Muscle layer of colon (tissue), 2 donors: ENCODE measurements at regions not wholly inside any gene's neighbourhood (a gene's known extent, or its start where the extent isn't known, plus 50 kb on each side); places are given as distances from the start of the nearest gene placed in this dataset.

Experiments
- H3K27ac ChIP-seq: one replicate; pipeline ENCODE4 v1.7.0; 2013; ENCODE audit warnings: low read depth, mild to moderate bottlenecking, low read length, moderate library complexity
- H3K27me3 ChIP-seq, 2 donors: one replicate each; pipeline ENCODE4 v1.7.0; 2013; ENCODE audit warnings: low read length in 2 of 2, mild to moderate bottlenecking in 2 of 2; ENCODE audit not compliant: insufficient read depth in 2 of 2, control insufficient read depth in 1 of 2
- H3K36me3 ChIP-seq: one replicate; pipeline ENCODE4 v1.7.0; 2013; ENCODE audit warnings: mild to moderate bottlenecking, low read length; ENCODE audit not compliant: insufficient read depth
- H3K4me1 ChIP-seq: one replicate; pipeline ENCODE4 v1.7.0; 2013; ENCODE audit warnings: mild to moderate bottlenecking, low read length; ENCODE audit not compliant: insufficient read depth
- H3K4me3 ChIP-seq, 2 donors: one replicate each; pipeline ENCODE4 v1.7.0; 2013; ENCODE audit warnings: low read length in 2 of 2, low read depth in 1 of 2, mild to moderate bottlenecking in 1 of 2, moderate library complexity in 1 of 2
- H3K9ac ChIP-seq: one replicate; pipeline ENCODE4 v1.7.0; 2013; ENCODE audit warnings: low read length
- H3K9me3 ChIP-seq: one replicate; pipeline ENCODE4 v1.7.0; 2013; ENCODE audit warnings: mild to moderate bottlenecking, low read length
- donor health status: abdominal sarcoma.
- donor health status: Adenocarcinoma of cecum.

DNA sequence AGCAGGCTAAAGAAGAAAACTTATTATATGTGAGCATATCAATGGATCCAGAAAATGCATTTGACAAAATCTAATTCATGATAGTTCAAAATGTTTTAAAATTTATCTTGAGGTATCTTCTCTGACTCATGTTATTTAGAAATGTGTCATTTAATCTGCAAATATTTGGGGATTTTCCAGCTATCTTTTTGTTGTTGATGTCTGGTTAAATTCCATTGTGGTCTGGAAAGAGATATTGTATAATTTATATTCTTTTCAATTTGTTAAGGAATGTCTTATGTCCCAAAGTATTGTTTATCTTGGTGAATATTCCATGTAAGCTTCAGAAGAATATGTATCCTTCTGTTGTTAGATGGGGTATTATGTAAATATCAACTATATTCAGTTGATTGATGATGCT lies 942.5 kb downstream of the KCNMA1 start:
- H3K4me3 ChIP-seq, result no peak overlapping the region
- H3K4me1 ChIP-seq, result no peaks in the 10 kb centered on the region
- H3K9me3 ChIP-seq, result no peaks in the 10 kb centered on the region
- H3K36me3 ChIP-seq, result no peaks in the 10 kb centered on the region
- no peak overlapping the region for H3K9ac ChIP-seq
- no peaks in the 10 kb centered on the region for H3K27me3 ChIP-seq
- no peak overlapping the region for H3K27ac ChIP-seq

DNA sequence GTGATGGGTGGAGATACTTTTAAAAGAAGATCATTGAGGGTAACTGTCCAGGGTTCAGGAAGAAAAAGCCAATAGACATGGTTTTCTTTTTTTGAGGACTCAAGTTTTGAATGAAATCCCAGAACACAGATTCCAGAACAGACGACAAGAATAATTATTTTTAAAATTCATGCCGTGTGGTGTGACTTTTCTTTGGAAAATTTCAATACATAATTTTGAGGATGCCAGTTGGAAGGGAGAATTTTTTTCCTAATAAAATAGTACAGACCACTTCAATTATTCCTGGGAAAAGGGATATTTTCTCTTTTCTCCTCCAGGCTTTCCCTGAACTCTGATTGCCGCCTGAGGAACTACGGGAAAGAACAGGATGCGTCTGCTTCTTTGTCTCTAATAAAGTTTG lies 951.4 kb downstream of the KCNMA1 start:
- Histone ChIP-seq H3K9ac (no peak overlapping the region), H3K9me3 (no peaks in the 10 kb centered on the region), H3K4me1 (no peaks in the 10 kb centered on the region), H3K27me3 (no peaks in the 10 kb centered on the region), H3K27ac (no peak overlapping the region), H3K36me3 (no peaks in the 10 kb centered on the region), H3K4me3 (no peak overlapping the region)

DNA sequence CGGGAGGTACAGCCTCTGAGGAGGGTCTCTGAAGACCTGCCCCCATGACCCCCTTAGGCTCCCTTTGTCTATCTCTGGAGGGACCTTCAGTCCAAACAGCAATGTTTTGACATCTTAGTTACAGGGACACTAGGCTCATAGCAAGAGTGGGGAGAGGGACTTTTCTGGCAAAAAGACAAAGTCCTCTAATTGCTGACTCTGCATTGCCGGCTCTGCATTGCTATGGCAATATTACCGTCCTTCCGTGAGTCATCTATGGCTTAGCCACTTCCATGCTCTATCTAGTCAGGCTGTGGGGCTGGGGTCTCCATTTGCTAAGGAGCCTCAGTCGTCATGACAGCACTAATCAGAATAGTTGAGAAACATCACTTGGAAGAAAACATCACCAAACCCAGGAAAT lies 952.6 kb downstream of the KCNMA1 start:
- no peak overlapping the region for H3K9ac ChIP-seq
- H3K27ac ChIP-seq, result no peak overlapping the region
- H3K4me3 ChIP-seq, result no peak overlapping the region
- H3K36me3 ChIP-seq, result no peaks in the 10 kb centered on the region
- H3K4me1 ChIP-seq, result no peaks in the 10 kb centered on the region
- H3K27me3 ChIP-seq, result no peaks in the 10 kb centered on the region
- H3K9me3 ChIP-seq, result no peaks in the 10 kb centered on the region

DNA sequence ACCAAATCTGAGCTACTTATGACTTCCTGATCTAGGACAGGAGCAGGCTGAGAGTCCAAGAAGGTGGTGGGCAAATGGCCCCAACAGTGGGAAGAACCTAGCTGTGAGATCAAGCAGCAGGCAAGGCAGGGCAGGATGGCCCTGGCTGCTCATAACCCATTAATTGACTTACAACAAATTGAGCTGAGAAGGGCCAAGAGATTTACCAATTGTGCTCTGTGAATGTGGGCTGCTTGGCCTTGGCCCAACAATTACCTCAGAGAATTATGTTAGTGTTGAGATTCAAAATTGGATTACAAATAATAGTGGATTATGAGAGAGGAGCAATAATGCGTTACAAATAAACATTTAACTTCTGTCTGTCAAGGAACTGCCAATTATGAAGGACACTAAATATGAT lies 956.5 kb downstream of the KCNMA1 start:
- H3K4me3 ChIP-seq, result no peak overlapping the region
- peaks cover 12% of the 10 kb centered on the region for H3K4me1 ChIP-seq

DNA sequence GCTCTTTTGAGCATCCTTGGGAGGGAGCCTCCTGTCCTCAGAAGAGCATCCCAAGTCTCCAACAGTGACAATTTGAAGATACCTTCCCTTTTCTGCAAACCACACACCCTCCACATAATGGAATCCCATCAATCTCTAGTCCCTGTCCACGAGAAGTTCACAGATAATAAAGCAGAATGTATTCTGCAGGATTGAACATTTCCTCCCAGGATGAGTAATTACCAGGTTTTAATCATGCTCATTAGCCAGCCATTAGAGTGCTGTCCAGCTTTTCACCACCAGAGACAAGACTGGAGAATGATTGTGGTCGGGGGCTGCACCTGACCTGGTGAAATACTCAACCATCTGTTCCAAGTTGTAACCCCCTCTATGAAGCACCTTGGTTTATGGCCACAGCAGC lies 958.6 kb downstream of the KCNMA1 start:
- Histone ChIP-seq H3K4me3 (no peak overlapping the region), H3K9ac (no peak overlapping the region), H3K4me1 (peaks cover 22% of the 10 kb centered on the region), H3K27ac (no peak overlapping the region), H3K9me3 (no peaks in the 10 kb centered on the region), H3K27me3 (no peaks in the 10 kb centered on the region), H3K36me3 (no peaks in the 10 kb centered on the region)

More for the DNA sequence above, 956.5 kb downstream of the KCNMA1 start:
- Histone ChIP-seq H3K36me3 (no peaks in the 10 kb centered on the region), H3K9ac (no peak overlapping the region), H3K27me3 (no peaks in the 10 kb centered on the region), H3K27ac (no peak overlapping the region), H3K9me3 (no peaks in the 10 kb centered on the region)

DNA sequence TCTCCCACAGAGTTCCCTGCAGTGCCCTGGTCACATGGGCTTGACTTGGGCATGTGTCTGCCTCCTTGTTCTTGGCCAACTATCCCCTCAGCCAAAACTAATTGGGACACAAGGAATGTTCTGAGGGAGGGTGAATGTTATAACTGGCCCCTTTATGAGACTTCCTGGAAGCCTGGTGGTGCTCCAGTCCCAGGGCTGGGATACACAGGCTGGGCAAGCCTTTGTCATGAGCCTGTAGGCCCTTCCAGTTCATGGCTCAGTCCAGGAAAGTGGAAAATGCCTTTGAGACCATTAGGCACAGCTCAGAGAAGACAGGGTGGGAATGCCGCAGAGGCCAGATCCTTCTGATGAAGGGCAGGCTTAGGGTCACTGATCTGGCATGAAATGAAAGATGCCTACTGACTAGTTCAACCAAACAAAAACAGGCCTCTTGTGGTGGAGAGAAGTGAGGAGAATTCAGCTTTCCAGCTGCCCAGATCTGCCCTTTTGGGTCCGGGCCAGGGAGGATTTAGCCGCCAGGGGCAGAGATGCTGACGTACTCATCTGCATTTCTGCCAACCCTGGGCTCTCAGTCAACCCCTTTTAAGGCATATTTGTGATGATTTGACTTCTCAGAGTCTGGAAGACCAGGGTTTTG lies 961.5 kb downstream of the KCNMA1 start:
- H3K36me3 ChIP-seq, result no peaks in the 10 kb centered on the region
- H3K27me3 ChIP-seq, result no peaks in the 10 kb centered on the region
- no peak overlapping the region for H3K4me3 ChIP-seq
- H3K27ac ChIP-seq, result peak overlapping the region; percentile 48
- no peak overlapping the region for H3K9ac ChIP-seq
- H3K9me3 ChIP-seq, result no peaks in the 10 kb centered on the region
- H3K4me1 ChIP-seq, result peaks cover 22% of the 10 kb centered on the region

DNA sequence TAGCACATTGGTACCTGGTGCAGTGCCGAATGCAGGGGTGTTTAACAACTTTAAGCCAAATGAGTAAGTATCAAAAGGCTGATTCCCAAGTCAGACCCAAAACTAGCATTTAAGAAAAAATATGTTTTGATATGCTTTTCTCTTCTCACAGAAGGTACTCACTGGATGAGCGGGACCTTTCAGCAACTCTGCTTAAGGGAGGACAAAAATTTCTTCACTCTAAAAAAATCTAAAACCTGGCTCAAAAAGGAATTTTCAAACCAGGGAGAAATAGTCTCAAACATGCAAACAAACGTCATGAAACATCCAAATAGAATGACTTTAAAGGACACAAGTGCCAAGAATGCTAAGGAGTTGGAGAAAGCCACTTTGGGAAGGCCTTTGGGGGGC lies 962.1 kb downstream of the KCNMA1 start:
- H3K4me3 ChIP-seq, result no peak overlapping the region
- peaks cover 22% of the 10 kb centered on the region for H3K4me1 ChIP-seq
- peak overlapping the region; percentile 48 for H3K27ac ChIP-seq
- no peak overlapping the region for H3K9ac ChIP-seq
- no peaks in the 10 kb centered on the region for H3K9me3 ChIP-seq
- H3K36me3 ChIP-seq, result no peaks in the 10 kb centered on the region
- no peaks in the 10 kb centered on the region for H3K27me3 ChIP-seq

DNA sequence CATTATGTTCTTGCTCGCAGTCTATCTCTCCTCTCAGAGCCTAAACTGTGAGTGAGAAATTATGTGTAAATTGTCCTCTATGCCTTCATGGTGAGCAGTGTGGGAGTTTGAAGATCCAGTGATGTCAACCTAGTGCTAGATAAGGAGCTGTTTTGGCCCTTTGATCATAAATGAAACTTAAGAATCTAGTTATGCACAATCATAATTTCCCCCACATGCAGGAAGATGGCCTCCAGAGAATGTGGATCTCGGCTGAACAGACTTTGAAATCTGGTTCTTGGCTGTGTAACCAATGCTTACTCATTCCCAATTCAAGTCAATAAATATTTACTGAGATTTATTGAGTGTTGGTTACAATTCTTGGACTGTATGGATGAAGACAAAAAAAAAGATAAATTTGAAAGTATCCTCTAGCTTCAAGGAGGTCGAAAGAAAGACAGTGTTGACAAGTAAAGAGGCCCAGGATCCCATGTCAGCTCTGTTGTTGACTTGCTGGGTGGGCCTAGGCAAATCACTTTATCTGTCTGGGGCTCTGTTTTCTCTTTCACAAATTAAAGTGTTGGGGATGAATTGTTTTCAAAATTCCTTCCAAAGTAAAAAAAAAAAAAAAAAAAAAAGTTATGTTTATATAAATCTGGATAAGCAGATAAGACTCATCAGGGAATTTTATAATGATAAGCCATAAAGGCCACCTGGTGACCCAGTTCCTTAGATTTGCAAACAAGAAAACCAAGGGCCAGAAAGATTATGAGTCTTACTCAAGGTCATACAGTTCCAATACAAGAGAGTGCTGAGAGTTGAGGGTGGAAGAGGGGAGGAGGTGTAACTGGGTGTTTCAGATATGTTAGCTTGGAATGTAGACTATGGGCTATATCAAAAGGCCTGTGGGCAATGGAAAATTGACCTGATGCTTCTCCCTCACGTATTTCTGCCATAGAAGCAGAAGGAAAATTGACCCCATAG lies 969.9 kb downstream of the KCNMA1 start:
- Histone ChIP-seq H3K27me3 (no peaks in the 10 kb centered on the region), H3K9me3 (peaks cover 4% of the 10 kb centered on the region), H3K9ac (no peak overlapping the region), H3K4me3 (no peak overlapping the region), H3K27ac (no peak overlapping the region), H3K4me1 (no peaks in the 10 kb centered on the region), H3K36me3 (no peaks in the 10 kb centered on the region)

DNA sequence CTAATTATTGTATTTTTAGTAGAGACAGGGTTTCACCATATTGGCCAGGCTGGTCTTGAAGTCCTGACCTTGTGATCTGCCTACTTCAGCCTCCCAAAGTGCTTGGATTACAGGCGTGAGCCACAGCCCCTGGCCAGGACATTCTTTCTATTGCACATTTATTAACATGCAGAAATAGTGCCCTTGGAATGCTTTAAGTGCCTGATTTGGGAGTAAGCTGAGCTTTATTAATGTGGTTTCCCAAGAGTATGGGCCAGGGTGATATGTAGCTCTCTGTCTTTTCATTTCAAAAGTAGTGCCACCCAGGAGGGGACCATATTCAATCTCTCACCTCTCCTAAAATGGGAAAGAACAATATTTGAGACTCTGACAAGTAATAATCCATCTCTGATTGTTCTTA lies 970.7 kb downstream of the KCNMA1 start:
- no peaks in the 10 kb centered on the region for H3K27me3 ChIP-seq
- no peaks in the 10 kb centered on the region for H3K36me3 ChIP-seq
- H3K9me3 ChIP-seq, result peaks cover 4% of the 10 kb centered on the region
- H3K4me1 ChIP-seq, result no peaks in the 10 kb centered on the region
- no peak overlapping the region for H3K4me3 ChIP-seq
- H3K9ac ChIP-seq, result no peak overlapping the region
- H3K27ac ChIP-seq, result no peak overlapping the region

DNA sequence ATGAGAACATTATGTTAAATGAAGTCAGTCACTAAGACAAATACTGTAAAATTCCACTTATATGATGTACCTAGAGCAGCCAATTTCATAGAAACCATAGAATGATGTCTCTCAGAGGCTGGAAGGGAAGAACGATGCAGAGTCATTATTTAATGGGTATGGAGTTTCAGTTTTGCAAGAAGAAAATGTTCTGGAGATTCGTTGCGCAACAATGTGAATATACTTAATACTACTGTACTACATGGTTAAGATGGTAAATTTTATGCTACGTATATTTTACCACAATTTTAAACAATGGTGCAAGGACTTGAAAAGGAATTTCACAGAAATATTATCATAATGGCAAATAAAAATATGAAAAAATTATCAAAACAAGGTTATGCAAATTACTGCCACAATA lies 972.6 kb downstream of the KCNMA1 start:
- Histone ChIP-seq H3K9ac (no peak overlapping the region), H3K4me3 (no peak overlapping the region), H3K27ac (no peak overlapping the region), H3K9me3 (peaks cover 4% of the 10 kb centered on the region), H3K4me1 (no peaks in the 10 kb centered on the region), H3K27me3 (no peaks in the 10 kb centered on the region), H3K36me3 (no peaks in the 10 kb centered on the region)

DNA sequence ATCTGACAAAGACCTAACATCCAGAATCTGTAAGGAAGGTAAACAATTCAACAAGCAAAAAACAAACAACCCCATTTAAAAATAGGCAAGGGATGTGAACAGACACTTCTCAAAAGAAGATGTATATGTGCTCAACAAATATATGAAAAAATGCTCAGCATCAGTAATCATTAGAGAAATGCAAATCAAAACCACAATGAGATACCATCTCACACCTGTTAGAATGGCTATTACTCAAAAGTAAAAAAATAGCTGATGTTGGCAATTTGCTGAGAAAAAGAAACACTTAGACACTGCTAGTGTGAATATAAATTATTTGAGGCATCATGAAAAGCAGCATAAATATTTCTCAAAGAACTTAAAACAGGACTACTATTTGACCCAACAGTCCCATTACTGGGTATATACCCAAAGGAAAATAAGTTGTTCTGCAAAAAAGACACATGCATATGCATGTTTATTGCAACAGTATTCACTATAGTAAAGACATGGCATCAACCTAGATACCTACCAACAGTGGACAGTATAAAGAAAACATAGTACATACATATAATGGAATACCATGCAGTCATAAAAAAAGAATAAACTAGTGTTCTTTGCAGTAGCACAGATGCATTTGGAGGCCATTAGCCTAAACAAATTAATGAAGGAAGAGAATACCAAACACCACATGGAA lies 980.1 kb downstream of the KCNMA1 start:
- H3K4me3 ChIP-seq, result no peak overlapping the region
- no peaks in the 10 kb centered on the region for H3K36me3 ChIP-seq
- no peak overlapping the region for H3K9ac ChIP-seq
- H3K4me1 ChIP-seq, result no peaks in the 10 kb centered on the region
- H3K9me3 ChIP-seq, result no peaks in the 10 kb centered on the region
- no peak overlapping the region for H3K27ac ChIP-seq
- no peaks in the 10 kb centered on the region for H3K27me3 ChIP-seq
